HepG2 (cell line): ENCODE measurements at regions not wholly inside any gene's neighbourhood (a gene's known extent, or its start where the extent isn't known, plus 50 kb on each side); places are given as distances from the start of the nearest gene placed in this dataset.
"Not testable (repeated sequence)": the region's sequence is repeated elsewhere in the genome, so short reads cannot be mapped to it uniquely, and the experiment has no call there.

Experiments
- ATAC-seq: fragments of 200-7000 bp; cut with Tn5 transposase; 3 replicates; pipeline ENCODE4 v1.9.1; 2020; ENCODE audit warnings: mild to moderate bottlenecking, moderate library complexity
- BruUV-seq: library from RNA; stranded (reverse); fragments of 400-500 nt; replicated peaks from 2 replicates; lab custom pipeline; 2021; lab: Mats Ljungman, UMichigan
- CTCF ChIA-PET: fragments of 300-600 bp; formaldehyde crosslinking; extraction: SDS; loops from one replicate; lab custom pipeline; 2021; ENCODE audit warnings: low total read pairs, inconsistent platforms, low intra/inter-chr PET ratio; lab: Yijun Ruan, JAX
- POLR2A ChIA-PET: fragments of 350-600 bp; sonication (Branson Sonifier 250); formaldehyde crosslinking; loops from one replicate; lab custom pipeline; 2020; ENCODE audit warnings: antibody characterized with exemption, inconsistent platforms; lab: Yijun Ruan, JAX
- DNase-seq: peaks from one replicate; pipeline ENCODE4 v3.0.0-alpha.2; 2015; ENCODE audit warnings: low spot score
- FAIRE-seq: peaks from 3 replicates; lab custom pipeline; 2011; peaks lifted over from hg19 to GRCh38; lab: Jason Lieb, UNC
- H2AFZ ChIP-seq: one replicate; pipeline ENCODE4 v1.6.1; 2011; ENCODE audit warnings: low read length, inconsistent platforms
- H3K27ac ChIP-seq: fragments of 300-600 bp; 3 replicates; pipeline ENCODE4 v1.8.0; 2011; ENCODE audit warnings: mixed run types, mild to moderate bottlenecking, mixed read lengths, low read length, inconsistent platforms; ENCODE audit not compliant: insufficient read depth; ENCODE audit errors: extremely low read length
- H3K27me3 ChIP-seq, 2 experiments: fragments of 200-600 bp in 1 of 2; 2 replicates in 1 of 2; 3 replicates in 1 of 2; pipeline versions ENCODE4 v1.6.0 to v1.8.0; 2011; ENCODE audit warnings: low read length in 2 of 2, mild to moderate bottlenecking in 2 of 2, moderate library complexity in 2 of 2, inconsistent platforms in 1 of 2; ENCODE audit not compliant: insufficient read depth in 2 of 2, control insufficient read depth in 1 of 2
- H3K36me3 ChIP-seq, 2 experiments: fragments of 200-600 bp in 1 of 2; replicated peaks in 1 of 2; 2 replicates in 1 of 2; 3 replicates in 1 of 2; pipeline versions ENCODE4 v1.5.1 to v1.8.0; 2011; ENCODE audit warnings: low read length in 2 of 2, inconsistent platforms in 1 of 2; ENCODE audit not compliant: insufficient read depth in 2 of 2, control insufficient read depth in 1 of 2
- H3K4me1 ChIP-seq: 2 replicates; pipeline ENCODE4 v1.5.1; 2012; ENCODE audit warnings: low read length, inconsistent platforms; ENCODE audit not compliant: insufficient read depth
- H3K4me2 ChIP-seq: 2 replicates; pipeline ENCODE4 v1.6.0; 2011; ENCODE audit warnings: low read depth, low read length, inconsistent platforms
- H3K4me3 ChIP-seq, 3 experiments: fragments of 200-600 bp in 1 of 3; sonication (generic), shearing (Covaris generic) in 1 of 3; replicated peaks in 1 of 3; 2 replicates each; pipeline ENCODE4 v1.5.1; 2011 to 2016; ENCODE audit warnings: low read length in 3 of 3, inconsistent platforms in 2 of 3, low read depth in 2 of 3, mild to moderate bottlenecking in 2 of 3, control low read depth in 1 of 3, mixed read lengths in 1 of 3; ENCODE audit not compliant: insufficient read depth in 1 of 3
- H3K79me2 ChIP-seq: one replicate; pipeline ENCODE4 v1.6.1; 2011; ENCODE audit warnings: low read length, inconsistent platforms; ENCODE audit not compliant: insufficient read depth
- H3K9ac ChIP-seq: 2 replicates; pipeline ENCODE4 v1.6.0; 2011; ENCODE audit warnings: mild to moderate bottlenecking, low read depth, low read length, inconsistent platforms; ENCODE audit not compliant: insufficient read depth
- H3K9me3 ChIP-seq: 2 replicates; pipeline ENCODE4 v1.5.1; 2012; ENCODE audit warnings: mild to moderate bottlenecking, low read length
- H4K20me1 ChIP-seq: 2 replicates; pipeline ENCODE4 v1.6.0; 2011; ENCODE audit warnings: inconsistent platforms, mild to moderate bottlenecking, low read length, moderate library complexity; ENCODE audit not compliant: insufficient read depth
- ATRX ChIP-seq: sonication (generic); formaldehyde crosslinking; IDR thresholded peaks from 2 replicates; pipeline ENCODE4 v1.4.0; 2020; ENCODE audit warnings: missing genetic modification reagents, borderline replicate concordance
- GZF1 ChIP-seq: sonication (generic); formaldehyde crosslinking; IDR thresholded peaks from 2 replicates; pipeline ENCODE4 v1.5.1; 2020; ENCODE audit warnings: mild to moderate bottlenecking, missing genetic modification reagents
- HOXA3 ChIP-seq: sonication (generic); formaldehyde crosslinking; IDR thresholded peaks from 2 replicates; pipeline ENCODE4 v1.5.0; 2020; ENCODE audit warnings: missing genetic modification reagents
- NFE2L1 ChIP-seq: sonication (generic); formaldehyde crosslinking; IDR thresholded peaks from 2 replicates; pipeline ENCODE4 v1.4.0; 2020; ENCODE audit warnings: missing genetic modification reagents, mild to moderate bottlenecking, borderline replicate concordance
- ZNF260 ChIP-seq: sonication (generic); formaldehyde crosslinking; IDR thresholded peaks from 2 replicates; pipeline ENCODE4 v1.4.0; 2020; ENCODE audit warnings: missing genetic modification reagents, low read depth, mild to moderate bottlenecking, borderline replicate concordance
- ZNF772 ChIP-seq: sonication (generic); formaldehyde crosslinking; IDR thresholded peaks from 2 replicates; pipeline ENCODE4 v1.5.0; 2020; ENCODE audit warnings: mild to moderate bottlenecking, missing genetic modification reagents
- ZSCAN29 ChIP-seq: sonication (generic); formaldehyde crosslinking; conservative IDR thresholded peaks from 2 replicates; pipeline ENCODE4 v1.4.0; 2020; ENCODE audit warnings: mild to moderate bottlenecking, missing genetic modification reagents
- WGBS: methylation state at CpG from one replicate; pipeline ENCODE4 v1.1.6; 2017; ENCODE audit warnings: low lambda C conversion rate; 5-methylcytosine and 5-hydroxymethylcytosine counted together
- in situ Hi-C: cut with HindIII; loops from 2 replicates; pipeline ENCODE4 v1.10.0; 2017; ENCODE audit warnings: low pct_unique_long_range_greater_than_20kb; ENCODE audit not compliant: extremely low pct_ligation_motif_present
- intact Hi-C: fragments of 100-400 bp; cut with micrococcal nuclease; formaldehyde crosslinking; loops from one replicate; pipeline ENCODE4 v1.10.0; 2022; ENCODE audit not compliant: unreplicated experiment
- TF ChIP-seq, protein P1 (sequence below): IDR thresholded peaks from 2 replicates; pipeline ENCODE4 v1.6.1; 2018; ENCODE audit warnings: missing genetic modification reagents

- H4K20me1 ChIP-seq, H3K9ac ChIP-seq, H3K4me2 ChIP-seq, ATAC-seq, POLR2A ChIA-PET, H2AFZ ChIP-seq, H3K4me1 ChIP-seq, BruUV-seq, CTCF ChIA-PET, H3K4me3 ChIP-seq, in situ Hi-C loops, H3K36me3 ChIP-seq, H3K27ac ChIP-seq, FAIRE-seq, H3K79me2 ChIP-seq, intact Hi-C loops, H3K27me3 ChIP-seq, DNase-seq: not testable (repeated sequence)
- H3K9me3 ChIP-seq: peaks cover 99% of the 10 kb centered on the region
These were observed 694.5 kb downstream of the CBLN4 start for GRCh38 chr20:55310844-55311243.

DNA sequence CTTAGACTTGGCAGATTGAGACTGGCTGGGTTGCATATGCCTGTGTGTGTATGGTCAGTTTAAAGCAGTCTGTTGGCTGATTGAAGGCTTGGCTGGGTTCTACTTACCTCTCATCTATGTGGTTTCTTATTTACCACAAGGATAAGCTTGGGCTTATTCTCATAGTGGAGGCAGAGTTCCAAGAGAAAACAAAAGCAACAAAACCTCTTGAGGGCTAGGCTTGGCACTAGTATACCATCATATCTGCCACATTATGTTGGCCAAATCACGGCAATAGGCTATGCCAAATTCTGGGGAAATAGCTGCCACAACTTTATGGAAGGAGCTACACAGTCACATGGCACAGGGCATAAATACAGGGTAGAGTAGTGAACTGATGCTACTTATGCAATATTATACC is 714.1 kb downstream of the CBLN4 start:
- no peak overlapping the region for H2AFZ ChIP-seq
- DNase-seq (no peak), FAIRE-seq (no peak)
- peaks cover 98% of the 10 kb centered on the region for H3K9me3 ChIP-seq
- no peaks in the 10 kb centered on the region for H3K79me2 ChIP-seq
- in situ Hi-C loops: no loop called here
- H3K4me3 ChIP-seq: no peak overlapping the region
- intact Hi-C loops: no loop called here
- BruUV-seq: no TSS peak
- TF ChIP-seq ATRX (CRISPR knock-in tag): no peak
- TF ChIP-seq NFE2L1 (CRISPR knock-in tag): no peak
- TF ChIP-seq, all 625 proteins: peak for 0
- H3K27ac ChIP-seq: no peak overlapping the region
- CTCF ChIA-PET: no interaction called here
- no peak overlapping the region for H3K4me2 ChIP-seq
- POLR2A ChIA-PET: no interaction called here
- H3K27me3 ChIP-seq: no peaks in the 10 kb centered on the region
- no peaks in the 10 kb centered on the region for H3K36me3 ChIP-seq
- no peaks in the 10 kb centered on the region for H4K20me1 ChIP-seq
- 11% methylated on average over 1 of the region's 1 CpG for WGBS
- ATAC-seq: no peak
- H3K4me1 ChIP-seq: no peaks in the 10 kb centered on the region
- no peak overlapping the region for H3K9ac ChIP-seq

GRCh38 chr20:55283889-55284288 is 721.4 kb downstream of the CBLN4 start:
- DNase-seq: no peak
- Histone ChIP-seq H3K9me3 (peaks cover 95% of the 10 kb centered on the region), H4K20me1 (no peaks in the 10 kb centered on the region), H3K4me2 (no peak overlapping the region), H3K27me3 (no peaks in the 10 kb centered on the region), H3K27ac (no peak overlapping the region), H3K4me3 (no peak overlapping the region), H3K79me2 (no peaks in the 10 kb centered on the region), H3K9ac (no peak overlapping the region), H2AFZ (no peak overlapping the region), H3K4me1 (no peaks in the 10 kb centered on the region), H3K36me3 (no peaks in the 10 kb centered on the region)
- in situ Hi-C loops (no loop called here), intact Hi-C loops (no loop called here)
- FAIRE-seq: no peak
- POLR2A ChIA-PET: no interaction called here
- ATAC-seq: no peak
- no TSS peak for BruUV-seq
- WGBS: 4% methylated on average over 2 of the region's 2 CpGs
- CTCF ChIA-PET: no interaction called here
- TF ChIP-seq ZNF772: no peak
- TF ChIP-seq HOXA3: no peak
- TF ChIP-seq GZF1: no peak
- TF ChIP-seq ZSCAN29: no peak
- no peak for TF ChIP-seq ZNF260 (CRISPR knock-in tag)
- TF ChIP-seq, protein P1, sequence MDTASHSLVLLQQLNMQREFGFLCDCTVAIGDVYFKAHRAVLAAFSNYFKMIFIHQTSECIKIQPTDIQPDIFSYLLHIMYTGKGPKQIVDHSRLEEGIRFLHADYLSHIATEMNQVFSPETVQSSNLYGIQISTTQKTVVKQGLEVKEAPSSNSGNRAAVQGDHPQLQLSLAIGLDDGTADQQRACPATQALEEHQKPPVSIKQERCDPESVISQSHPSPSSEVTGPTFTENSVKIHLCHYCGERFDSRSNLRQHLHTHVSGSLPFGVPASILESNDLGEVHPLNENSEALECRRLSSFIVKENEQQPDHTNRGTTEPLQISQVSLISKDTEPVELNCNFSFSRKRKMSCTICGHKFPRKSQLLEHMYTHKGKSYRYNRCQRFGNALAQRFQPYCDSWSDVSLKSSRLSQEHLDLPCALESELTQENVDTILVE: no peak
